HG03039 (cell line): ENCODE measurements at regions not wholly inside any gene's neighbourhood (a gene's known extent, or its start where the extent isn't known, plus 50 kb on each side); places are given as distances from the start of the nearest gene placed in this dataset.
A peak's percentile ranks its signal among the peaks of the same experiment; 100 is the strongest.

Source experiments
- ATAC-seq: cut with Tn5 transposase; IDR thresholded peaks from one replicate; pipeline ENCODE4 v1.9.1; 2021; ENCODE audit warnings: mild to moderate bottlenecking, moderate library complexity; ENCODE audit not compliant: unreplicated experiment

- no peak for ATAC-seq
Measured at GRCh38 chr5:96340357-96340756, 92.7 kb downstream of the PCSK1 start.

- ATAC-seq, result no peak
Measured at GRCh38 chr5:96339862-96340261, 93.2 kb downstream of the PCSK1 start.

- ATAC-seq, result no peak
Measured at GRCh38 chr5:96338624-96339415, 94.2 kb downstream of the PCSK1 start.

- no peak for ATAC-seq
Measured at GRCh38 chr5:96338091-96338490, 95.0 kb downstream of the PCSK1 start.

GRCh38 chr5:96337048-96337781 is 95.8 kb downstream of the PCSK1 start:
- ATAC-seq, result no peak

GRCh38 chr5:96336351-96336985 is 96.6 kb downstream of the PCSK1 start:
- ATAC-seq, result peak; percentile 58

- ATAC-seq, result no peak
Measured at GRCh38 chr5:96335873-96336272, 97.2 kb downstream of the PCSK1 start.

- ATAC-seq, result no peak
Measured at GRCh38 chr5:96333391-96333790, 99.7 kb downstream of the PCSK1 start.

- no peak for ATAC-seq
Measured at GRCh38 chr5:96332535-96333366, 100.3 kb downstream of the PCSK1 start.

GRCh38 chr5:96331681-96332361 is 101.2 kb downstream of the PCSK1 start:
- ATAC-seq, result no peak

- no peak for ATAC-seq
Measured at GRCh38 chr5:96331210-96331609, 101.8 kb downstream of the PCSK1 start.

- no peak for ATAC-seq
Measured at GRCh38 chr5:96330530-96331140, 102.4 kb downstream of the PCSK1 start.

GRCh38 chr5:96329886-96330529 is 103.0 kb downstream of the PCSK1 start:
- ATAC-seq, result no peak

- no peak for ATAC-seq
Measured at GRCh38 chr5:96329289-96329688, 103.8 kb downstream of the PCSK1 start.

GRCh38 chr5:96327722-96328121 is 105.3 kb downstream of the PCSK1 start:
- no peak for ATAC-seq

- ATAC-seq, result peak; percentile 62
Measured at GRCh38 chr5:96326902-96327301, 106.1 kb downstream of the PCSK1 start.

- ATAC-seq, result no peak
Measured at GRCh38 chr5:96324708-96325107, 108.3 kb downstream of the PCSK1 start.

- ATAC-seq, result no peak
Measured at GRCh38 chr5:96322865-96323264, 110.2 kb downstream of the PCSK1 start.

- ATAC-seq, result no peak
Measured at GRCh38 chr5:96322217-96322616, 110.8 kb downstream of the PCSK1 start.
